ENCODE measurements at regions not wholly inside any gene's neighbourhood (a gene's known extent, or its start where the extent isn't known, plus 50 kb on each side); places are given as distances from the start of the nearest gene placed in this dataset.

DNA sequence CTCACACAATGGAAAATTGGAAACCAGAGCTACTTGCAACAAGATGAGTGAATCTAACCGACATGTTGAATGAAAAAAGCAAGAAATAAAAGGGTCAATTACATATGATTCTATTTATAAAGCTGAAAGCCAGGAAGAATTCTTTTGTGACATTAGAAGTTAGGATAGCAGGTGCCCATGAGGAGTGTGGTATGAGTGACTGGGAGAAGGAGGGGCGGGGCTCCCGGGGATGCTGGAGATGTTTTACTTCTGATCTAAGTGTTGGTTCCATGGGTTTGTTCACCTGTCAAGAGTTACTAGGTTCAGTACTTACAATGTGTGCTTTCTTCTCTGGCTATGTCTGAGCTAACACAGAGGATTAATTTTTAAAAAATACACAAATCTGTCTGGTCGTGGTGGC, 60.8 kb downstream of the NSMCE3 start:
- DNase-seq, result no peak

DNA sequence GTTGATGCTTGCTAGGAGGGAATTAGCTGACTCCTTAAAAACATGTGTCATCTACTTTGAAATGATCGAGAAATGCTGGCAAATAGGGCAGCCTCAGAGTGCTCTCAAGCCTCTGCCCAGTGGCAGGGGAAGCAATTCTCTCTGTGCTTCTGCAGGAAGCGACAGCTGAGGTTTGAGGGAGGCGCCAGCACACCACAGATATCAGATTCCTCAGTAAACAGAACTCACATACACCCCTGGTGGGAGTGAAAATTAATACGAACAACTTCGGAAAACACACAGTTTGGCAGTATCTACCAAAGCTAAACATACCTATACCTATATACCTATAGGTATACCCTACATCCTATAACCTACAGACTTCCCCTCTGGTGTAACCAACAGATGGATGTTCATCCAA, 61.3 kb downstream of the NSMCE3 start:
- peak; percentile 8 for DNase-seq

DNA sequence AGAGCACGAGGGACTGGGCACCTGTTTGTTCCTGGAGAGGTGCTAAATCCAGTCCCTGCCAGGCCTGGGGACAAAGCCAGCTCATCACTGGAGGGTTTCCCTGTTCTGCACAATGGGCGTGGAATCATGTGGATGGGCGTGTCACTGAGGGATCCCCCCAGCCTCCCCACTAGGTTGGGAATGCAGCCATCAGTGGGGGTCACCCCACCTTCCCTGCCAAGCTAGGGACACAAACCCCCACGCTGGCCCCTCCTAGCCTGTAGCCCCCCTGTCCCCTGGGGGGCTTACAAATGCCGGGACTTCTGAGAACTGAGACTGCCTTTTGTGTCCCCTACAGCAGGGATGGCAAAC, 61.9 kb downstream of the NSMCE3 start:
- DNase-seq, result no peak

DNA sequence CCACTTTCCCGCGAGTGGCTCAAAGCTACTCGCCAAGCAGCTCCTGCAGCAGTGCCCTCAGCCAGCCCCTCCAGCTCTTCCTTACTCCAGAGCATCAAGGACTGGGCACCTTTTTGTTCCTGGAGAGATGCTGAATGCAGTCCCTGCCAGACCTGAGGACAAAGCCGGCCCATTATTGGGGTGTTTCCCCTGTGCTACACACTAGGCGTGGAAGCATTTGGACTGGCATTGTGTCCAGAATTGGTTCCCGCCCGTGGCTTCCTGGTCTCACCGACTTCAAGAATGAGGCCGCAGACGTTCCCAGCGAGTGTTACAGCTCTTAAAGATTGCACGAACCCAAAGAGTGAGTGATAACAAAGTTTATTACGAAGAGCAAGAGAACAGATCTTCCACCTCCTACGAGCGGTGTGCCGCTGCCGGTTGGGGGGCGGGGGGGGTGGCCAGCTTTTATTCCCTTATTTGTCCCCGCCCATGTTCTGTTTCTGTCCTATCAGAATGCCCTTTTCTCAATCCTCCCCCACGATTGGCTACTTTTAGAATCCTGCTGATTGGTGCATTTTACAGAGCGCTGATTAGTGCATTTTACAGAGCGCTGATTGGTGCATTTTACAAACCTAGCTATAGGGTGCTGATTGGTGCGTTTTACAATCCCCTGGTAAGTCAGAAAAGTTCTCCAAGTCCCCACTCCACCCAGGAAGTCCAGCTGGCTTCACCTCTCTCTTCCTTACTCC, 62.4 kb downstream of the NSMCE3 start:
- no peak for DNase-seq

DNA sequence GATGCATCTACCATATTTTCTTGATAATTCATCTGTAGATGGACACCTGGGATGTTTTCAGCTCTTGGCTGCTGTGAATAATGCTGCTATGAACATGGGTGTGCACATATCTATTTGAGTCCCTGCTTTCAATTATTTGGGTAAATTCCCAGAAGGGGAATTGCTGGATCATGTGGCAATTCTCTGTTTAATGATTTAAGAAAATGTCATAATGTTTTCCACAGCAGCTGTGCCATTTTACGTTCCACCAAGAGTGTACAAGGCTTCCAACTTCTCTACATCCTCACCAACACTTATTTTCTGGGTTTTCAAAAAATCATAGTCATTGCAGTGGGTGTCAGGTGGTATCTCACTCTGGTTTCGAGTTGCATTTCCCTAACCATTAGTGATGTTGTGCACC, 64.4 kb downstream of the NSMCE3 start:
- DNase-seq, result no peak

DNA sequence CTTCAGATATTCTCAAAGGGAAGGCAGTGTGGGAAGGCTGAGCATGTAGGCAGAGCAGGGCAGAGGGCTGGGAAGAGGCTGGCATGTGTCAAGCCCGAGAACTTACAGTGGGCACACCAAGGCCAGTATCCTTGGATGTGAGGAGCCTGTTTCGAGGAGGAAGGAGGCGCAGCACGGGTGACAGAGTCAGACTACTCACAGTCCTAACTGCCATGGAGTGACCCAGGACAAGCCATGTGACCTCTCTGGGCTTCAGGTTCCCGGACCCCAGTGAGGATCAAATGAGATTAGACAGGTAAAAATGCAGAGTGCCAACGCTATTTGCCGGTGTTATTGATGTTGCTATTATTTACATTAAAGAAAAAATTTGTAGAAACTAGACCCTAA, 65.3 kb downstream of the NSMCE3 start:
- DNase-seq, result no peak

DNA sequence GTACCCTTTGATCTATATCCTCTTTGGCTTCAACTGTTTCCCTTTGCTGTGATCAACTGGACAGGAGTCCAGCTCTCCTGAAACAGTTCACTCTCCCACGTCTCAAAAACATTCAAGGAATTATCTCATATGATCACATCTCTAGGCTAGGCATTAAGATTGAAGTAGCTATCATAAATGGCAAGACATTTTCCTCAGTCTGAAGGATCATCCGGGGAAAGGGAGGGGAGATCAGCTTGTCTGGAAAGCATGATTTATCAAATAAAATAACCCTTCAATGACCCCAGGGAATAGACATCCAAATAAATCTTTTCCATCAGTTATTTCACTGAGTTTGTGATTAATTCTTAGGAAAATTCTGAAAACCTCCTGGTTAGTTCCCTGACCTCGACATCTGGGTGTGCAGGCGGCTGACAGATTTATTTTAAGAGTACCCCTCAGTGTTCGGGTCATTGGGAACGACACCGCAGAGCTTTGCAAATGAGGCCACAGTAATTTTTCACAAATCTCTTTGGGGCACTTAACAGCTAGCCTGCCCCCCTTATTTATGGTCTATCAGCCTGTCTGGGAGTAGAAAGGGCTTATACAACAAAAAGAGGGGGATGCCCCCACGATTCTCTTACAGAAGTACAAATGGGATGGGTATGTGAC, 65.8 kb downstream of the NSMCE3 start:
- no peak for DNase-seq

DNA sequence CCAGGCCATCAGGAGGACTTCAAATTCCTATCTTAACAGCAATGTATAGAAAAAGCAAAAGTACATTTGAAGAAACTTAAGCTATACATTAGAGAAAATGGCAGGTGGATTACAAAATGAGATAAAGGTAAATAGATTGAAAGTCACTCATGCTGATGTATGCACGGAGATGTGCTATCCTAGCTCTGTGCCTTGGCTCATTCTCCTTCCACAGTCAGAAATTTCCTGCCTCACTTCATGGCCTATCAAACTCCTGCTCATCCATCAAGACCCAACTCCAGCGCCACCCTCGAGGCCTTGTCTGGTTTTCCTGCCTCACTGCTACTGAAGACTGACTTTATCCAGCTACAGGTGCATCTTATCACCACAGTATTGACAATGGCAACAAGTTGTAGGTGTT, 72.9 kb downstream of the NSMCE3 start:
- DNase-seq, result no peak

DNA sequence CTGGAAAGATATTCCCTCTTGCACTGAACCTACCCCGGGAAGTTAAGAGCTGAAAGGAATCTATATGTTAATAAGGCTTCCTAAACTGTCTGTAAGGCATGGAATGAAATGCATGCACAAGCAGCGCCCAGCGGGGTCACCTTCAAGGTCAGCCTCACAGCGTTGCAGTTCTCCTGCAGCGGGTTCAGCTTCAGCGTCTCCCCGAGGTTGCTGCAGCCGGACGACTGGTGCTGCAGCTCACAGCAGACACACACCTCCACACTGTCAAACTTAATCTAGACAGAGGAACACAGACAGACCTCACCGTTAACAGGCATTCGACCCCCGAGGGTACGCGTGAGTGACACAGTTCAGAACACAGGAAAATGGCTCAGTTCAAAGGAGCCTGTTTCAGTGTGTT, 73.3 kb downstream of the NSMCE3 start:
- no peak for DNase-seq

DNA sequence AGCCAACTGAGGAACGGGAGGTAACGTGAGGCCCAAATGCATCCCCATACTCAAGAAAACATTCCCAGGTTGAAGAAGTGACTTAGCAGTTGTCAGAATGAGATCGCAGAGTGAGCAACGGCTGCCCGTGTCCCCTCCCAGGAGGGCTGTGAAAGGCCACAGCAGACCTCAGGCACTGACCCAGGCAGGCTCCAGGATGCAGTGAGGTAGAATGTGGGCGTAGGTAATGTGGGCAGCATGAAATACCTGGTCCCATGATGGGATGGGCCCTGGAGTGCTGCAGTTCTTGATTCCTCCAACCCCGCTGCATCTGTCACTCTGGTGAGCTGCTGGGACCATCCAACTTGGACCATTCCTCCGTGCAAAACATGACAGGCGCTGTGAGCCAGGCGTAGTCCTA, 74.8 kb downstream of the NSMCE3 start:
- DNase-seq, result no peak

DNA sequence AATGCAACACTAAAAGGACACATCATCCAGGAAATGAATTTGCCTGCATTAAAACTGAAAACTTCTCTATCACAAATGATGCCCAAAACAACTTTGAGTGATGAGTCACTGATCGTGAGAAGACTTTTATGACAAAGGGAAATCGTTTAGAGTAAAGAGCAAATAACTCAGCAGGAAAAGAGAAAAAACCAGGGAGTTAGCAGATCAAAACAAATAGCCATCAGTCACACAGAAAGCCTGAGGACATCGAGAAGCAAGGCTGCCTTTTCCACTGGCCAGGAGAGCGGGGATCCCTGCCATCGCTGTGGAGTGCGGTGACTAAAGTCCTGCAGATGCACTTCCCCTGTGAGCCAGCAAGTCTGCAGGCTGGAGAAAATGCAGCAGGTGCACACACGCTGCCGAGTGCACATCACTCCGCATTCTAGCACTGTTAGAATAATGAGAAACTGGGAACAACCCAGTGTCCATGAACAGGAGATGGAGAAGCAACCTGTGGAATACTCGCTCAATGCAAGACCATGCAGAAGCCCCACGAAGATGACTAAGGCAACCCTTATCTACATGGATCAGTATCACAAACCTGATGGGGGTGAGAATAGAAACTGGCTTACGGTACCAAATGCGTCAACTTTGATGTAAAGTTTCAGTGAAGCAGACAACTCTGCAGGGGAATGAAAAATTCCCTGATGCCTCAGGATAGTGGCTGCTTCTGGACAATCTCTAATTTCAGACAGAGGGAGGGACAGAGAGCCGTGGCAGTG, 86.4 kb downstream of the NSMCE3 start:
- DNase-seq, result no peak

DNA sequence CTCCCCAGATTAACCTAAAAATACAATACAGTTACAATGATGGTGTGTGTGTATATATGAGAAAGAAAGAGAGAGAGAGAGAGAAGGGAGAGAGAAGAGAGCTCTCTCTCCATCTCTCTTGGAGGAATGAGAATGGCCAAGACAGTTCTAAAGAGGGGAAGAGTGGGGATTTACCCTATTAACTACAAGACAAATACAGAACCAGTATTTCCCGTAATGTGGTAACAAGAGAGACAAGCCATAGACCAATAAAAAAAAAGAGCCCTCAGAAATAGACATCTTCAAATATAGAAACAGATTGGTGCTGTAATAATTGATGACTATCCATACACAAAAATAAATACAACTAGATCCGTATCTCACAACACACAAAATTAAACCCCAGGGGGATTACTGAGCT, 87.0 kb downstream of the NSMCE3 start:
- DNase-seq, result no peak

DNA sequence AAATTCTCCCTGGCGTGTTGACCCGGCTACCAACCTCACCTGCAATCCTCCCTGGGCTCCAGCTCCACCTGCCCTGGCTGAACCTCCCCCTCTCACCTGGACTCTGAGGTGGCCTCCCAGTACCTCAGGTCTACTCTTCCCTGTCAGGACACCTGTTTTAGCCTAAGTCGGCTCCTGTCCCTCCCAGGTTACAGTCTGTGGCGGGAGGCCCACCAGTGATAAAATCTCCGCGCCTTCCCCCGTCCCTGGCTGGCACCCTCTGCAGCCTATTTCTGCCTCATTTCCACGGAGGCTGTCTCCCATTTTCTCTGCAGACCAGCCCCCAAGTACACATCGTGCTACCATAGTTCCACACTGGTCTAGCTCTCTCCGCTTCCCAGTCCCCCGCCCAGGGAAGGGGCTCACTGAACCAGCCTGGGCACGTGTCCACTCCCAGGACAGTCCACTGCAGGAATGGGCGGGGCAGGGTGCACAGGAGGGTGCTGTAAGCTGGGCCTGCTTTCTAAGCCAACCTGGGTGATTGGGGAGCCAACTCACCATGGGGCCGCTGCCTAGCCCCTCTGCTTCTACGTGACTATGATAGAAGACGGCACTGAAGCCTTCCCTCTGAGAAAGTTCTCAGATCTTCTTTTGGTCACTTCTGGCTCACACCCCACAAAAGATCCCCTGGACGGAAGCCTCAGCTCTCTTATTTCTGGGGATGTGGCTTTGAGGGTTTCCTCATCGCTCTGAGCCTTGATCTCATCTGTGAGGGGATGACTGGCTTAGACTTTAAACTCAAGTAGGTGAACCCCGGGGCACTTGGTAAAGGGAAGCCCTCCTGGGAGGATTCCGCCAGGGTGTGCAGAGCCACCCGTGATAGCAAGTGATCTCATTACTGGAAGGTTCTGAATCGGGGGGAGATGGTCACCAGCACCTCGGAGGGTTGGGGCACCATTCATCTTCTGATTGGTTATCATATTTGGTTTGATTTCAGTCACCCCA, 96.6 kb downstream of the NSMCE3 start:
- DNase-seq, result no peak

DNA sequence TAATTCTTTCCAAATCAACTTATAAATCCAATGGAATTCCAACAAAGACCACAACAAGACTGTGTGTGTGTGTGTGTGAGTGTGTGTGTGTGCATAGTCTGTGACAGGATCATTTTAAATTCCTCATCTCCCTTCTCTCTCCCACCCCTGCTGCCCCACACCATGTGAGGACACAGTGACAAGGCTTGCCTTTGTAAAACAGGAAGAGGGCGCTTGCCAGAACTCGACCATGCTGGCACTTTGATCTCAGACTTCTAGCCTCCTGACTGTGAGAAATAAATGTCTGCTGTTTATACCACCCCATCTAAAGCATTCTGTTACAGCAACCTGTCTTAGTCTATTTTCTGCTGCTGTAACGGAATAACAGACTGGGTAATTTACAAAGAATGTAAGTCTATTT, 99.1 kb downstream of the NSMCE3 start:
- DNase-seq, result no peak

Data from NCI-H2107 (cell line).